NT2/D1 (cell line): ENCODE measurements at regions not wholly inside any gene's neighbourhood (a gene's known extent, or its start where the extent isn't known, plus 50 kb on each side); places are given as distances from the start of the nearest gene placed in this dataset.

Source experiments
- SUZ12 ChIP-seq: IDR thresholded peaks from 2 replicates; pipeline ENCODE4 v1.6.1; 2011; ENCODE audit not compliant: insufficient read length, insufficient read depth; ENCODE audit errors: extremely low read depth
- YY1 ChIP-seq: IDR thresholded peaks from 2 replicates; pipeline ENCODE4 v1.6.1; 2011; ENCODE audit not compliant: insufficient read length, insufficient read depth
- ZNF274 ChIP-seq: IDR thresholded peaks from 2 replicates; pipeline ENCODE4 v1.6.1; 2011; ENCODE audit warnings: mild to moderate bottlenecking, low read depth, low read length

GRCh38 chr12:94059394-94060368 lies 88.7 kb upstream of the PLXNC1 start:
- TF ChIP-seq ZNF274 (no peak), SUZ12 (no peak), YY1 (no peak)
